Esophagus muscularis mucosa (tissue), 3 donors: ENCODE measurements at regions not wholly inside any gene's neighbourhood (a gene's known extent, or its start where the extent isn't known, plus 50 kb on each side); places are given as distances from the start of the nearest gene placed in this dataset.

ENCODE experiments used
- CTCF ChIP-seq, 3 experiments: fragments of 200-600 bp in 2 of 3; fragments of 450-650 bp in 1 of 3; sonication (generic) in 2 of 3; IDR thresholded peaks; one replicate each; pipeline ENCODE4 v1.5.1; 2017 to 2019; ENCODE audit warnings: antibody characterized with exemption in 3 of 3, mild to moderate bottlenecking in 2 of 3, moderate library complexity in 1 of 3
- POLR2A ChIP-seq: fragments of 450-650 bp; IDR thresholded peaks from one replicate; pipeline ENCODE4 v1.6.1; 2017; ENCODE audit warnings: antibody characterized with exemption, moderate library complexity, mild to moderate bottlenecking, low read depth

- TF ChIP-seq CTCF (IDR thresholded peaks at IDR 0.05) = no peak
- TF ChIP-seq POLR2A = no peak
Observed at GRCh38 chr2:65798641-65799040, 366.2 kb upstream of the SPRED2 start.
